Caco-2 (cell line): ENCODE measurements at regions not wholly inside any gene's neighbourhood (a gene's known extent, or its start where the extent isn't known, plus 50 kb on each side); places are given as distances from the start of the nearest gene placed in this dataset.

Experiments
- BruUV-seq: library from RNA; stranded (reverse); fragments of 400-500 nt; replicated peaks from 2 replicates; lab custom pipeline; 2021; lab: Mats Ljungman, UMichigan
- CTCF ChIA-PET: fragments of 300-600 bp; sonication (Branson Sonifier 250); formaldehyde crosslinking; loops from one replicate; lab custom pipeline; 2022; ENCODE audit warnings: antibody characterized with exemption; lab: Charles Lee
- POLR2A ChIA-PET: fragments of 300-600 bp; sonication (Branson Sonifier 250); formaldehyde crosslinking; loops from one replicate; lab custom pipeline; 2022; ENCODE audit warnings: antibody characterized with exemption; lab: Charles Lee
- DNase-seq, 2 experiments: peaks; one replicate each; pipeline versions ENCODE4 v3.0.0 to v3.0.0-alpha.2; 2020 to 2022
- H3K27me3 ChIP-seq: replicated peaks from 2 replicates; pipeline ENCODE4 v1.6.0; 2011; ENCODE audit warnings: low read length; ENCODE audit not compliant: control insufficient read depth, insufficient read depth
- H3K36me3 ChIP-seq: 2 replicates; pipeline ENCODE4 v1.5.1; 2011; ENCODE audit warnings: low read length; ENCODE audit not compliant: control insufficient read depth, insufficient read depth
- H3K4me1 ChIP-seq: fragments of 250-450 bp; sonication (Bioruptor Pico); 2 replicates; pipeline ENCODE4 v1.5.1; 2020; ENCODE audit warnings: mild to moderate bottlenecking
- H3K4me3 ChIP-seq: 2 replicates; pipeline ENCODE4 v1.5.1; 2011; ENCODE audit warnings: low read depth, mild to moderate bottlenecking, control low read depth, low read length
- H3K9me3 ChIP-seq: fragments of 250-450 bp; sonication (Bioruptor Pico); 2 replicates; pipeline ENCODE4 v1.5.1; 2020; ENCODE audit warnings: mild to moderate bottlenecking, moderate library complexity
- H3K27ac Mint-ChIP-seq: one replicate; pipeline ENCODE4 v1.8.0; 2022; ENCODE audit warnings: mixed read lengths; ENCODE audit not compliant: unreplicated experiment
- H3K27me3 Mint-ChIP-seq: one replicate; pipeline ENCODE4 v1.8.0; 2022; ENCODE audit warnings: mixed read lengths; ENCODE audit not compliant: insufficient read depth, unreplicated experiment
- H3K36me3 Mint-ChIP-seq: one replicate; pipeline ENCODE4 v1.8.0; 2022; ENCODE audit warnings: mild to moderate bottlenecking, mixed read lengths; ENCODE audit not compliant: insufficient read depth, unreplicated experiment
- H3K4me1 Mint-ChIP-seq: one replicate; pipeline ENCODE4 v1.8.0; 2022; ENCODE audit warnings: low read depth, mixed read lengths; ENCODE audit not compliant: unreplicated experiment
- H3K4me3 Mint-ChIP-seq: one replicate; pipeline ENCODE4 v1.8.0; 2022; ENCODE audit warnings: mild to moderate bottlenecking, moderate library complexity, mixed read lengths; ENCODE audit not compliant: unreplicated experiment
- H3K9me3 Mint-ChIP-seq: one replicate; pipeline ENCODE4 v1.8.0; 2022; ENCODE audit warnings: mixed read lengths; ENCODE audit not compliant: unreplicated experiment
- CTCF ChIP-seq, 2 experiments: fragments of 200-600 bp in 1 of 2; IDR thresholded peaks; 1 replicate in 1 of 2; 2 replicates in 1 of 2; pipeline versions ENCODE4 v1.5.1 to v1.8.0; 2011 to 2022; ENCODE audit warnings: antibody characterized with exemption in 1 of 2, control low read depth in 1 of 2, inconsistent platforms in 1 of 2, low read depth in 1 of 2, low read length in 1 of 2, mild to moderate bottlenecking in 1 of 2, moderate library complexity in 1 of 2; ENCODE audit not compliant: insufficient read depth in 1 of 2, severe bottlenecking in 1 of 2, unreplicated experiment in 1 of 2
- intact Hi-C: fragments of 100-400 bp; cut with micrococcal nuclease; formaldehyde crosslinking; loops from one replicate; pipeline ENCODE4 v1.10.0; 2022; ENCODE audit not compliant: unreplicated experiment

GRCh38 chr4:126552321-126552720 lies 1080.4 kb upstream of the INTU start:
- no peaks in the 10 kb centered on the region for H3K36me3 ChIP-seq
- Mint-ChIP-seq H3K36me3 (no peaks in the 10 kb centered on the region), H3K27me3 (no peaks in the 10 kb centered on the region), H3K4me1 (no peaks in the 10 kb centered on the region), H3K4me3 (no peak overlapping the region), H3K9me3 (no peaks in the 10 kb centered on the region), H3K27ac (no peak overlapping the region)
- no peak for DNase-seq
- BruUV-seq: no TSS peak
- no peak for TF ChIP-seq CTCF (IDR thresholded peaks at IDR 0.05; ENCODE audit: insufficient read depth in 1 of 2, low read depth in 1 of 2, low read length in 1 of 2, severe bottlenecking in 1 of 2, unreplicated experiment in 1 of 2)
- POLR2A ChIA-PET: interaction anchor here (0.6 kb wide), 1 partner anchor 260 kb away, joined by 3 read pairs; no protein-coding TSS in a partner anchor
- no peaks in the 10 kb centered on the region for H3K9me3 ChIP-seq
- no peak overlapping the region for H3K4me3 ChIP-seq
- CTCF ChIA-PET: no interaction called here
- intact Hi-C loops: no loop called here
- no peaks in the 10 kb centered on the region for H3K4me1 ChIP-seq
- no peaks in the 10 kb centered on the region for H3K27me3 ChIP-seq

GRCh38 chr4:126553248-126553647 lies 1079.5 kb upstream of the INTU start:
- DNase-seq: no peak
- Histone ChIP-seq H3K4me3 (no peak overlapping the region), H3K36me3 (no peaks in the 10 kb centered on the region), H3K4me1 (no peaks in the 10 kb centered on the region), H3K27me3 (no peaks in the 10 kb centered on the region), H3K9me3 (no peaks in the 10 kb centered on the region)
- H3K36me3 Mint-ChIP-seq: no peaks in the 10 kb centered on the region
- intact Hi-C loops: no loop called here
- H3K27ac Mint-ChIP-seq: no peak overlapping the region
- H3K27me3 Mint-ChIP-seq: no peaks in the 10 kb centered on the region
- CTCF ChIA-PET: no interaction called here
- H3K4me1 Mint-ChIP-seq: no peaks in the 10 kb centered on the region
- H3K9me3 Mint-ChIP-seq: no peaks in the 10 kb centered on the region
- BruUV-seq: no TSS peak
- no peak overlapping the region for H3K4me3 Mint-ChIP-seq
- TF ChIP-seq CTCF (IDR thresholded peaks at IDR 0.05; ENCODE audit: insufficient read depth in 1 of 2, low read depth in 1 of 2, low read length in 1 of 2, severe bottlenecking in 1 of 2, unreplicated experiment in 1 of 2): no peak
- POLR2A ChIA-PET: no interaction called here

- ChIA-PET CTCF (no interaction called here), POLR2A (no interaction called here)
- intact Hi-C loops: no loop called here
- Mint-ChIP-seq H3K36me3 (no peaks in the 10 kb centered on the region), H3K4me1 (peaks cover 6% of the 10 kb centered on the region), H3K27me3 (peaks cover 4% of the 10 kb centered on the region), H3K27ac (no peak overlapping the region), H3K9me3 (no peaks in the 10 kb centered on the region), H3K4me3 (no peak overlapping the region)
- TF ChIP-seq CTCF (IDR thresholded peaks at IDR 0.05; ENCODE audit: insufficient read depth in 1 of 2, low read depth in 1 of 2, low read length in 1 of 2, severe bottlenecking in 1 of 2, unreplicated experiment in 1 of 2): no peak
- DNase-seq: no peak
- H3K4me1 ChIP-seq: no peaks in the 10 kb centered on the region
- no TSS peak for BruUV-seq
- H3K9me3 ChIP-seq: no peaks in the 10 kb centered on the region
- no peak overlapping the region for H3K4me3 ChIP-seq
- no peaks in the 10 kb centered on the region for H3K36me3 ChIP-seq
- no peaks in the 10 kb centered on the region for H3K27me3 ChIP-seq
These were observed 1074.2 kb upstream of the INTU start for GRCh38 chr4:126558596-126558995.
